Lower lobe of right lung (tissue), 2 donors: ENCODE measurements at regions not wholly inside any gene's neighbourhood (a gene's known extent, or its start where the extent isn't known, plus 50 kb on each side); places are given as distances from the start of the nearest gene placed in this dataset.

Source experiments
- ATAC-seq, 2 donors: fragments of 200-7000 bp; cut with Tn5 transposase; one replicate each; pipeline ENCODE4 v1.9.1; 2020 to 2022; ENCODE audit warnings: mild to moderate bottlenecking in 2 of 2, moderate library complexity in 2 of 2
- DNase-seq: peaks from one replicate; pipeline ENCODE4 v3.0.0-alpha.2; 2020
- H3K27ac ChIP-seq: fragments of 200-600 bp; one replicate; pipeline ENCODE4 v1.8.0; 2022
- H3K27me3 ChIP-seq: fragments of 200-600 bp; one replicate; pipeline ENCODE4 v1.8.0; 2022; ENCODE audit warnings: low read depth
- H3K36me3 ChIP-seq: fragments of 200-600 bp; one replicate; pipeline ENCODE4 v1.8.0; 2022; ENCODE audit warnings: mild to moderate bottlenecking
- H3K4me1 ChIP-seq: fragments of 200-600 bp; one replicate; pipeline ENCODE4 v1.8.0; 2022
- H3K4me3 ChIP-seq: fragments of 200-600 bp; one replicate; pipeline ENCODE4 v1.8.0; 2022; ENCODE audit warnings: mild to moderate bottlenecking
- H3K9me3 ChIP-seq: fragments of 200-600 bp; one replicate; pipeline ENCODE4 v1.8.0; 2022
- CTCF ChIP-seq: fragments of 200-600 bp; IDR thresholded peaks from one replicate; pipeline ENCODE4 v1.8.0; 2022; ENCODE audit warnings: antibody characterized with exemption, mild to moderate bottlenecking
- intact Hi-C: fragments of 100-400 bp; cut with DNase I; formaldehyde crosslinking; loops from one replicate; pipeline ENCODE4 v1.11.0; 2022
- donor health status: DM: no; HTN: yes; CAD: no; lungs with severe emphysema.

GRCh38 chr16:6822041-6822440, 510.6 kb upstream of the RBFOX1 start:
- H3K27ac ChIP-seq, result no peak overlapping the region
- ATAC-seq (no peak), DNase-seq (no peak)
- H3K9me3 ChIP-seq, result no peaks in the 10 kb centered on the region
- H3K4me3 ChIP-seq, result no peak overlapping the region
- TF ChIP-seq CTCF, result no peak
- intact Hi-C loops, result no loop called here
- no peaks in the 10 kb centered on the region for H3K4me1 ChIP-seq
- no peaks in the 10 kb centered on the region for H3K36me3 ChIP-seq
- no peaks in the 10 kb centered on the region for H3K27me3 ChIP-seq

GRCh38 chr16:6804461-6804860, 528.2 kb upstream of the RBFOX1 start:
- no peak for ATAC-seq
- no peak for TF ChIP-seq CTCF

GRCh38 chr16:6803176-6803575, 529.5 kb upstream of the RBFOX1 start:
- no peak for ATAC-seq
- TF ChIP-seq CTCF, result no peak
- no peak overlapping the region for H3K27ac ChIP-seq
- intact Hi-C loops, result no loop called here
- H3K27me3 ChIP-seq, result no peaks in the 10 kb centered on the region
- H3K9me3 ChIP-seq, result no peaks in the 10 kb centered on the region
- no peaks in the 10 kb centered on the region for H3K4me1 ChIP-seq
- DNase-seq, result no peak
- H3K4me3 ChIP-seq, result no peak overlapping the region
- no peaks in the 10 kb centered on the region for H3K36me3 ChIP-seq

More at GRCh38 chr16:6804461-6804860, 528.2 kb upstream of the RBFOX1 start:
- Histone ChIP-seq H3K4me3 (no peak overlapping the region), H3K27me3 (no peaks in the 10 kb centered on the region), H3K4me1 (no peaks in the 10 kb centered on the region), H3K9me3 (no peaks in the 10 kb centered on the region), H3K27ac (no peak overlapping the region), H3K36me3 (no peaks in the 10 kb centered on the region)
- intact Hi-C loops, result no loop called here
- no peak for DNase-seq

GRCh38 chr16:6797223-6797622, 535.4 kb upstream of the RBFOX1 start:
- no peak for TF ChIP-seq CTCF
- ATAC-seq (no peak), DNase-seq (no peak)
- H3K36me3 ChIP-seq, result no peaks in the 10 kb centered on the region
- H3K4me1 ChIP-seq, result no peaks in the 10 kb centered on the region
- intact Hi-C loops, result no loop called here
- no peak overlapping the region for H3K4me3 ChIP-seq
- no peak overlapping the region for H3K27ac ChIP-seq
- no peaks in the 10 kb centered on the region for H3K9me3 ChIP-seq
- no peaks in the 10 kb centered on the region for H3K27me3 ChIP-seq

- Histone ChIP-seq H3K4me1 (no peaks in the 10 kb centered on the region), H3K4me3 (no peak overlapping the region), H3K36me3 (no peaks in the 10 kb centered on the region), H3K9me3 (no peaks in the 10 kb centered on the region), H3K27ac (no peak overlapping the region), H3K27me3 (no peaks in the 10 kb centered on the region)
- TF ChIP-seq CTCF, result no peak
- ATAC-seq, result no peak
- DNase-seq, result no peak
- intact Hi-C loops, result no loop called here
Measured at GRCh38 chr16:6777624-6778023, 555.0 kb upstream of the RBFOX1 start.

- Histone ChIP-seq H3K4me1 (no peaks in the 10 kb centered on the region), H3K27ac (no peak overlapping the region), H3K9me3 (no peaks in the 10 kb centered on the region), H3K27me3 (no peaks in the 10 kb centered on the region), H3K36me3 (no peaks in the 10 kb centered on the region), H3K4me3 (no peak overlapping the region)
- ATAC-seq, result no peak
- DNase-seq, result no peak
- intact Hi-C loops, result no loop called here
- no peak for TF ChIP-seq CTCF
Measured at GRCh38 chr16:6775712-6776111, 556.9 kb upstream of the RBFOX1 start.
